K562 (cell line): ENCODE measurements at regions not wholly inside any gene's neighbourhood (a gene's known extent, or its start where the extent isn't known, plus 50 kb on each side); places are given as distances from the start of the nearest gene placed in this dataset.

Source experiments
- ATAC-seq: fragments of 200-7000 bp; cut with Tn5 transposase; 3 replicates; pipeline ENCODE4 v1.9.1; 2020; ENCODE audit warnings: moderate library complexity
- BruUV-seq: library from RNA; stranded (reverse); fragments of 400-500 nt; replicated peaks from 2 replicates; lab custom pipeline; 2021; lab: Mats Ljungman, UMichigan
- CTCF ChIA-PET: fragments of 300-600 bp; formaldehyde crosslinking; extraction: SDS; loops from one replicate; lab custom pipeline; 2021; ENCODE audit warnings: low intra/inter-chr PET ratio; lab: Yijun Ruan, JAX
- POLR2A ChIA-PET: fragments of 300-600, 350-650 bp; sonication (Branson Sonifier 250); formaldehyde crosslinking; extraction: SDS; loops from one replicate; lab custom pipeline; 2021; ENCODE audit warnings: antibody characterized with exemption, inconsistent platforms; lab: Yijun Ruan, JAX
- DNase-seq, 4 experiments: peaks; one replicate each; pipeline versions ENCODE4 v3.0.0 to v3.0.0-alpha.2; 2011 to 2018; ENCODE audit warnings: low spot score in 3 of 4, mixed read lengths in 3 of 4; ENCODE audit errors: extremely low read depth in 1 of 4
- FAIRE-seq: peaks from 2 replicates; lab custom pipeline; 2011; peaks lifted over from hg19 to GRCh38; lab: Jason Lieb, UNC
- H2AFZ ChIP-seq: 2 replicates; pipeline ENCODE4 v1.6.0; 2011; ENCODE audit warnings: low read depth, low read length, control low read depth, inconsistent platforms
- H3K27ac ChIP-seq: fragments of 200-600 bp; 3 replicates; pipeline ENCODE4 v1.8.0; 2011; ENCODE audit warnings: low read depth, mild to moderate bottlenecking, control low read depth, inconsistent platforms, low read length, moderate library complexity, mixed read lengths; ENCODE audit errors: extremely low read depth
- H3K27me3 ChIP-seq, 2 experiments: fragments of 300-600 bp in 1 of 2; 2 replicates in 1 of 2; 3 replicates in 1 of 2; pipeline versions ENCODE4 v1.6.0 to v1.8.0; 2011; ENCODE audit warnings: inconsistent platforms in 2 of 2, low read length in 2 of 2, mild to moderate bottlenecking in 1 of 2, mixed read lengths in 1 of 2, moderate library complexity in 1 of 2; ENCODE audit not compliant: control insufficient read depth in 2 of 2, insufficient read depth in 2 of 2
- H3K36me3 ChIP-seq: fragments of 300-600 bp; 3 replicates; pipeline ENCODE4 v1.8.0; 2011; ENCODE audit warnings: mild to moderate bottlenecking, low read length, inconsistent platforms; ENCODE audit not compliant: control insufficient read depth, insufficient read depth
- H3K4me1 ChIP-seq, 2 experiments: fragments of 200-600 bp in 1 of 2; replicated peaks in 1 of 2; 2 replicates in 1 of 2; 3 replicates in 1 of 2; pipeline versions ENCODE4 v1.5.1 to v1.8.0; 2011; ENCODE audit warnings: inconsistent platforms in 2 of 2, low read length in 2 of 2, mild to moderate bottlenecking in 1 of 2, mixed read lengths in 1 of 2, moderate library complexity in 1 of 2; ENCODE audit not compliant: control insufficient read depth in 2 of 2, insufficient read depth in 2 of 2
- H3K4me2 ChIP-seq: 2 replicates; pipeline ENCODE4 v1.6.1; 2011; ENCODE audit warnings: low read length, control low read depth, inconsistent platforms, mixed read lengths; ENCODE audit not compliant: insufficient read depth
- H3K4me3 ChIP-seq: fragments of 200-600 bp; sonication (generic), shearing (Covaris generic); 2 replicates; pipeline ENCODE4 v1.5.1; 2016; ENCODE audit warnings: control low read depth, inconsistent platforms
- H3K79me2 ChIP-seq: fragments of 200-600 bp; 3 replicates; pipeline ENCODE4 v1.8.0; 2011; ENCODE audit warnings: low read length, inconsistent platforms; ENCODE audit not compliant: control insufficient read depth, insufficient read depth
- H3K9ac ChIP-seq, 2 experiments: 2 replicates each; pipeline versions ENCODE4 v1.6.0 to v1.6.1; 2011; ENCODE audit warnings: low read depth in 2 of 2, low read length in 2 of 2, control low read depth in 1 of 2, inconsistent platforms in 1 of 2, mild to moderate bottlenecking in 1 of 2, mixed read lengths in 1 of 2; ENCODE audit not compliant: insufficient read depth in 1 of 2
- H3K9me1 ChIP-seq: one replicate; pipeline ENCODE4 v1.6.0; 2011; ENCODE audit warnings: inconsistent platforms, mild to moderate bottlenecking, low read length, moderate library complexity; ENCODE audit not compliant: control insufficient read depth, insufficient read depth
- H3K9me3 ChIP-seq: replicated peaks from 2 replicates; pipeline ENCODE4 v1.5.1; 2011; ENCODE audit warnings: low read depth, low read length, inconsistent platforms; ENCODE audit not compliant: control insufficient read depth, insufficient read depth
- H4K20me1 ChIP-seq: replicated peaks from 2 replicates; pipeline ENCODE4 v1.6.1; 2011; ENCODE audit warnings: low read length, inconsistent platforms, mixed read lengths; ENCODE audit not compliant: control insufficient read depth, insufficient read depth
- FOXM1 ChIP-seq, 2 experiments: fragments of 450-650 bp in 1 of 2; sonication (generic) in 1 of 2; formaldehyde crosslinking in 1 of 2; IDR thresholded peaks; 2 replicates each; pipeline versions ENCODE4 v1.6.1 to v1.9.0; 2017 to 2022; ENCODE audit warnings: low read depth in 2 of 2, mild to moderate bottlenecking in 2 of 2, missing genetic modification reagents in 1 of 2, moderate library complexity in 1 of 2
- PHF21A ChIP-seq: fragments of 450-650 bp; IDR thresholded peaks from 2 replicates; pipeline ENCODE4 v1.6.1; 2017; ENCODE audit warnings: low read depth, borderline replicate concordance
- POLR3G ChIP-seq: IDR thresholded peaks from 2 replicates; pipeline ENCODE4 v1.6.1; 2011; ENCODE audit not compliant: insufficient read length, insufficient replicate concordance; ENCODE audit errors: extremely low read depth
- USF1 ChIP-seq: sonication (generic); formaldehyde crosslinking; IDR thresholded peaks from 2 replicates; pipeline ENCODE4 v1.9.0; 2022; ENCODE audit warnings: mild to moderate bottlenecking, missing genetic modification reagents
- VEZF1 ChIP-seq: fragments of 200-800 bp; sonication (Bioruptor generic); IDR thresholded peaks from 2 replicates; pipeline ENCODE4 v1.6.1; 2017; ENCODE audit warnings: missing genetic modification characterization, missing compliant biosample characterization
- ZNF12 ChIP-seq: sonication (generic); formaldehyde crosslinking; IDR thresholded peaks from 2 replicates; pipeline ENCODE4 v1.4.0; 2020; ENCODE audit warnings: mild to moderate bottlenecking, missing genetic modification reagents
- ZNF518B ChIP-seq: fragments of 250-450 bp; sonication (Bioruptor Pico); IDR thresholded peaks from 2 replicates; pipeline ENCODE4 v1.5.0; 2021; ENCODE audit warnings: mild to moderate bottlenecking, moderate library complexity
- WGBS: fragments of 100-300 bp; shearing (Covaris generic); methylation state at CpG from one replicate; pipeline ENCODE4 v1.1.6; 2016; ENCODE audit warnings: low coverage, mixed read lengths; ENCODE audit not compliant: insufficient coverage; ENCODE audit errors: missing lambda C conversion rate; 5-methylcytosine and 5-hydroxymethylcytosine counted together
- in situ Hi-C: fragments of 300-500 bp; cut with MboI; formaldehyde crosslinking; loops from 4 replicates; pipeline ENCODE4 v1.15.0; 2018; ENCODE audit warnings: inconsistent platforms, mixed read lengths
- intact Hi-C: fragments of 100-400 bp; cut with micrococcal nuclease; formaldehyde crosslinking; loops from 2 replicates; pipeline ENCODE4 v1.14.2; 2022

- H3K4me1 ChIP-seq: no peaks in the 10 kb centered on the region
- WGBS: 0% methylated on average over 2 of the region's 2 CpGs
- ChIA-PET CTCF (no interaction called here), POLR2A (no interaction called here)
- no peaks in the 10 kb centered on the region for H3K9me1 ChIP-seq
- no TSS peak for BruUV-seq
- H3K27ac ChIP-seq: no peak overlapping the region
- ATAC-seq: no peak
- in situ Hi-C loops: no loop called here
- H3K9ac ChIP-seq: no peak overlapping the region
- TF ChIP-seq ZNF12 (CRISPR knock-in tag) (no peak), USF1 (no peak), VEZF1 (no peak), PHF21A (no peak), ZNF518B (CRISPR knock-in tag) (no peak), FOXM1 (IDR thresholded peaks at IDR 0.05; ENCODE audit: low read depth) (no peak), FOXM1 (CRISPR knock-in tag; IDR thresholded peaks at IDR 0.05; ENCODE audit: low read depth) (no peak), POLR3G (no peak)
- H3K9me3 ChIP-seq: no peaks in the 10 kb centered on the region
- no peak for DNase-seq
- no peak overlapping the region for H2AFZ ChIP-seq
- H3K36me3 ChIP-seq: no peaks in the 10 kb centered on the region
- H3K4me3 ChIP-seq: no peak overlapping the region
- no peaks in the 10 kb centered on the region for H4K20me1 ChIP-seq
- no peaks in the 10 kb centered on the region for H3K27me3 ChIP-seq
- H3K79me2 ChIP-seq: no peaks in the 10 kb centered on the region
- intact Hi-C loops: no loop called here
- FAIRE-seq: no peak
- H3K4me2 ChIP-seq: no peak overlapping the region
Measured at GRCh38 chr18:66995270-66995669, 391.4 kb upstream of the CDH19 start.
